ENCODE measurements at regions not wholly inside any gene's neighbourhood (a gene's known extent, or its start where the extent isn't known, plus 50 kb on each side); places are given as distances from the start of the nearest gene placed in this dataset.
"Not testable (repeated sequence)": the region's sequence is repeated elsewhere in the genome, so short reads cannot be mapped to it uniquely, and the experiment has no call there.

- TF ChIP-seq CTCF (IDR thresholded peaks at IDR 0.05; ENCODE audit: insufficient read depth, low read length), result no peak
- no peak overlapping the region for H3K4me3 ChIP-seq (ENCODE audit: low read depth, low read length)
- DNase-seq (ENCODE audit: low read depth), result no peak
Measured at GRCh38 chrX:45506149-45506730, 305.6 kb upstream of the DIPK2B start.

GRCh38 chrX:45505214-45505613 is 304.5 kb upstream of the DIPK2B start:
- peak; percentile 45 for DNase-seq (ENCODE audit: low read depth)
- H3K4me3 ChIP-seq (ENCODE audit: low read depth, low read length), result no peak overlapping the region
- no peak for TF ChIP-seq CTCF (IDR thresholded peaks at IDR 0.05; ENCODE audit: insufficient read depth, low read length)

- DNase-seq (ENCODE audit: low read depth); H3K4me3 ChIP-seq (ENCODE audit: low read depth, low read length): not testable (repeated sequence)
Measured at GRCh38 chrX:45503787-45504362, 303.2 kb upstream of the DIPK2B start.

- no peak for TF ChIP-seq CTCF (IDR thresholded peaks at IDR 0.05; ENCODE audit: insufficient read depth, low read length)
Measured at GRCh38 chrX:45502396-45502795, 301.7 kb upstream of the DIPK2B start.

GRCh38 chrX:45497290-45497689 is 296.6 kb upstream of the DIPK2B start:
- no peak overlapping the region for H3K4me3 ChIP-seq (ENCODE audit: low read depth, low read length)
- no peak for TF ChIP-seq CTCF (IDR thresholded peaks at IDR 0.05; ENCODE audit: insufficient read depth, low read length)
- DNase-seq (ENCODE audit: low read depth), result no peak

More at GRCh38 chrX:45502396-45502795, 301.7 kb upstream of the DIPK2B start:
- H3K4me3 ChIP-seq (ENCODE audit: low read depth, low read length), result no peak overlapping the region
- DNase-seq (ENCODE audit: low read depth), result no peak

- H3K4me3 ChIP-seq (ENCODE audit: low read depth, low read length), result no peak overlapping the region
- peak; percentile 16 for DNase-seq (ENCODE audit: low read depth)
- TF ChIP-seq CTCF (IDR thresholded peaks at IDR 0.05; ENCODE audit: insufficient read depth, low read length), result no peak
Measured at GRCh38 chrX:45485719-45486118, 285.0 kb upstream of the DIPK2B start.

- no peak for TF ChIP-seq CTCF (IDR thresholded peaks at IDR 0.05; ENCODE audit: insufficient read depth, low read length)
- peak; percentile 85 for DNase-seq (ENCODE audit: low read depth)
- no peak overlapping the region for H3K4me3 ChIP-seq (ENCODE audit: low read depth, low read length)
Measured at GRCh38 chrX:45479835-45480422, 279.3 kb upstream of the DIPK2B start.
